ENCODE measurements at regions not wholly inside any gene's neighbourhood (a gene's known extent, or its start where the extent isn't known, plus 50 kb on each side); places are given as distances from the start of the nearest gene placed in this dataset.
"Not testable (repeated sequence)": the region's sequence is repeated elsewhere in the genome, so short reads cannot be mapped to it uniquely, and the experiment has no call there.

DNA sequence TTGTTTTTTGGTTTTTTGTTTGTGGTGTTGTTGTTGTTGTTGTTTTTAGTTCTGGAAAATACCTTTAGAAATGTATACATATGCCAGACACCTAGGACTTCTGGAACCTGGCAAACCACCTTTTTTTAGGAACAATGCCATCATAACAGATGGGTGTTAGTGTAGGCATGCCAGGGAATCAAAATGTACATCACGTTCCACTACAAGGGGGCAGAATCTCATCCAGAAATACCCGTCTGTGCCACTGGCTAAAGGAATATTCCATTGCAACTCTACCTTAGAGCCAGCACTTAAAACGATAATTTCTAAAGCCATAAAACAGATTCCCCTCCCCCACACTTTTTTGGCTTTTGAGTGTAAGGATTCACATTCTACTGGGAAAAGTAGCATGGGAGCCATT is 239.8 kb downstream of the ETV1 start:
- DNase-seq, result no peak
- H3K4me3 ChIP-seq, result no peak overlapping the region
- TF ChIP-seq, protein P1, sequence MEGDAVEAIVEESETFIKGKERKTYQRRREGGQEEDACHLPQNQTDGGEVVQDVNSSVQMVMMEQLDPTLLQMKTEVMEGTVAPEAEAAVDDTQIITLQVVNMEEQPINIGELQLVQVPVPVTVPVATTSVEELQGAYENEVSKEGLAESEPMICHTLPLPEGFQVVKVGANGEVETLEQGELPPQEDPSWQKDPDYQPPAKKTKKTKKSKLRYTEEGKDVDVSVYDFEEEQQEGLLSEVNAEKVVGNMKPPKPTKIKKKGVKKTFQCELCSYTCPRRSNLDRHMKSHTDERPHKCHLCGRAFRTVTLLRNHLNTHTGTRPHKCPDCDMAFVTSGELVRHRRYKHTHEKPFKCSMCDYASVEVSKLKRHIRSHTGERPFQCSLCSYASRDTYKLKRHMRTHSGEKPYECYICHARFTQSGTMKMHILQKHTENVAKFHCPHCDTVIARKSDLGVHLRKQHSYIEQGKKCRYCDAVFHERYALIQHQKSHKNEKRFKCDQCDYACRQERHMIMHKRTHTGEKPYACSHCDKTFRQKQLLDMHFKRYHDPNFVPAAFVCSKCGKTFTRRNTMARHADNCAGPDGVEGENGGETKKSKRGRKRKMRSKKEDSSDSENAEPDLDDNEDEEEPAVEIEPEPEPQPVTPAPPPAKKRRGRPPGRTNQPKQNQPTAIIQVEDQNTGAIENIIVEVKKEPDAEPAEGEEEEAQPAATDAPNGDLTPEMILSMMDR (IDR thresholded peaks at IDR 0.05), result no peak
- H3K9me3 ChIP-seq, result no peaks in the 10 kb centered on the region
- ATAC-seq, result no peak
- no peaks in the 10 kb centered on the region for H3K4me1 ChIP-seq
- intact Hi-C loops (cut with DNase I), result no loop called here
- no peaks in the 10 kb centered on the region for H3K27me3 ChIP-seq
- H3K36me3 ChIP-seq, result no peaks in the 10 kb centered on the region
- H3K27ac ChIP-seq, result no peak overlapping the region

DNA sequence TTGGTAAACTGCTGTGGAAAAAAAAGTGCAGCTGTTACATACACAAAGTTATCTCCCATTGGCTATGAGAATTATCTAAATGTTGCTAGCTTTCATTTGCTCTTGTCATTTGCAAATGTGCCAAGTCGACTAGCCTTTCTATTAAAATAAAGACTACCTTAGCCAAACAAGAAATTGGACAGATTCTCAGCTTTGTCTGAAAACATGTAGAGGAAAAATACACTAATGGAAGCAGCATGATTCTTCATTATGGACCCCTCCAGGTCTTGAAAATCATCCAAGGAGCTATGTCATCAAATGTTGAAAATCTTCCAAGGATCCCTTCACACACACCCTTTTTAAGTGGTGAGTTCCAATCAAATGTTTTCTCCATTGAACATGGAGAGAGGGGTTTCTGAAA is 237.7 kb downstream of the ETV1 start:
- intact Hi-C loops (cut with DNase I), result no loop called here
- TF ChIP-seq, protein P1 (IDR thresholded peaks at IDR 0.05), result no peak
- ATAC-seq, result no peak

DNA sequence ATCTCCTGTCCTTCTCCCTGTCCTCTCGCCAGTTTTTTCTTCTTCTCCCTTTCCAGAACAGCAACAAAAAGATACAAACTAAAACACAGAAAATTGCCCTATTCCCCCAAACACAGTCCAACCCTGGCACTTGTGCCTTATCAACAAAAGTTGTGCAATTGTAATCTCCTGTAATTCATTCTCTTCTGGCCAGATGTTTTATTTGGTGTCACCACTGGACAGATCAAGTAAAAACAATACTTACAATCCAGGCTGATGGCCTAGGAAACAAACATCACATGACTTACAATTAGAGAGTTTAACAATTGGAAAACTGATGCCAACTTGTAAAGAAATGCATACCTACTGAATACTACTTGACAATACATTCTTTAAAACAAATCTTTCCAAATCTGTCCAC is 231.6 kb downstream of the ETV1 start:
- Histone ChIP-seq H3K4me3 (no peak overlapping the region), H3K9me3 (no peaks in the 10 kb centered on the region), H3K4me1 (no peaks in the 10 kb centered on the region), H3K27me3 (no peaks in the 10 kb centered on the region), H3K36me3 (no peaks in the 10 kb centered on the region), H3K27ac (no peak overlapping the region)
- TF ChIP-seq, protein P1 (IDR thresholded peaks at IDR 0.05), result no peak
- DNase-seq (no peak), ATAC-seq (no peak)
- intact Hi-C loops (cut with DNase I), result no loop called here

More for the DNA sequence above, 237.7 kb downstream of the ETV1 start:
- H3K27ac ChIP-seq, result no peak overlapping the region
- no peaks in the 10 kb centered on the region for H3K9me3 ChIP-seq
- no peak for DNase-seq
- no peak overlapping the region for H3K4me3 ChIP-seq
- no peaks in the 10 kb centered on the region for H3K36me3 ChIP-seq
- H3K27me3 ChIP-seq, result no peaks in the 10 kb centered on the region
- no peaks in the 10 kb centered on the region for H3K4me1 ChIP-seq

DNA sequence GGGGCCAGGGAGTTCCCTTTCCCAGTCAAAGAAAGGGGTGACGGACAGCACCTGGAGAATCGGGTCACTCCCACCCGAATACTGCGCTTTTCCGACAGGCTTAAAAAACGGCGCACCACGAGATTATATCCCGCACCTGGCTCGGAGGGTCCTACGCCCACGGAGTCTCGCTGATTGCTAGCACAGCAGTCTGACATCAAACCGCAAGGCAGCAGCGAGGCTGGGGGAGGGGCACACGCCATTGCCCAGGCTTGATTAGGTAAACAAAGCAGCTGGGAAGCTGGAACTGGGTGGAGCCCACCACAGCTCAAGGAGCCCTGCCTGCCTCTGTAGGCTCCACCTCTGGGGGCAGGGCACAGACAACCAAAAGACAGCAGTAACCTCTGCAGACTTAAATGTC is 223.6 kb downstream of the ETV1 start:
- H3K27ac ChIP-seq; H3K36me3 ChIP-seq; H3K4me1 ChIP-seq; H3K4me3 ChIP-seq; H3K9me3 ChIP-seq; ATAC-seq; intact Hi-C loops (cut with DNase I); DNase-seq; H3K27me3 ChIP-seq: not testable (repeated sequence)

- no peaks in the 10 kb centered on the region for H3K4me1 ChIP-seq
- ATAC-seq (no peak), DNase-seq (no peak)
- H3K27ac ChIP-seq, result no peak overlapping the region
- H3K4me3 ChIP-seq, result no peak overlapping the region
- intact Hi-C loops (cut with DNase I), result no loop called here
- no peaks in the 10 kb centered on the region for H3K9me3 ChIP-seq
- H3K36me3 ChIP-seq, result no peaks in the 10 kb centered on the region
- TF ChIP-seq, protein P1 (IDR thresholded peaks at IDR 0.05), result no peak
- no peaks in the 10 kb centered on the region for H3K27me3 ChIP-seq
These were observed 219.2 kb downstream of the ETV1 start for GRCh38 chr7:13770305-13770704.

- Histone ChIP-seq H3K27me3 (no peaks in the 10 kb centered on the region), H3K4me1 (no peaks in the 10 kb centered on the region), H3K27ac (no peak overlapping the region), H3K36me3 (no peaks in the 10 kb centered on the region), H3K9me3 (no peaks in the 10 kb centered on the region), H3K4me3 (no peak overlapping the region)
- TF ChIP-seq, protein P1 (IDR thresholded peaks at IDR 0.05), result no peak
- intact Hi-C loops (cut with DNase I), result no loop called here
- DNase-seq, result no peak
- ATAC-seq, result no peak
These were observed 214.5 kb downstream of the ETV1 start for GRCh38 chr7:13774976-13775375.

All from upper lobe of right lung (tissue), 1 donor.